ENCODE measurements at regions not wholly inside any gene's neighbourhood (a gene's known extent, or its start where the extent isn't known, plus 50 kb on each side); places are given as distances from the start of the nearest gene placed in this dataset.

GRCh38 chr7:156064971-156065386 is 252.7 kb upstream of the SHH start:
- Histone ChIP-seq H3K36me3 (replicated peaks) (no peaks in the 10 kb centered on the region), H3K27ac (no peak overlapping the region), H3K4me3 (ENCODE audit: low read depth, low read length) (no peak overlapping the region), H3K27me3 (replicated peaks) (no peaks in the 10 kb centered on the region)
- TF ChIP-seq CTCF (IDR thresholded peaks at IDR 0.05; ENCODE audit: low read depth, low read length, missing control alignments), result no peak
- in situ Hi-C loops (cut with HindIII; ENCODE audit: low pct_ligation_motif_present, low sequenced_read_pairs), result no loop called here
- peak; percentile 16 for DNase-seq

GRCh38 chr7:156063241-156063810 is 251.1 kb upstream of the SHH start:
- no peaks in the 10 kb centered on the region for H3K36me3 ChIP-seq (replicated peaks)
- no peaks in the 10 kb centered on the region for H3K27me3 ChIP-seq (replicated peaks)
- in situ Hi-C loops (cut with HindIII; ENCODE audit: low pct_ligation_motif_present, low sequenced_read_pairs), result no loop called here
- no peak for DNase-seq
- H3K27ac ChIP-seq, result no peak overlapping the region
- no peak overlapping the region for H3K4me3 ChIP-seq (ENCODE audit: low read depth, low read length)
- TF ChIP-seq CTCF (IDR thresholded peaks at IDR 0.05; ENCODE audit: low read depth, low read length, missing control alignments), result no peak

- Histone ChIP-seq H3K4me3 (ENCODE audit: low read depth, low read length) (no peak overlapping the region), H3K27me3 (replicated peaks) (no peaks in the 10 kb centered on the region), H3K27ac (no peak overlapping the region), H3K36me3 (replicated peaks) (no peaks in the 10 kb centered on the region)
- in situ Hi-C loops (cut with HindIII; ENCODE audit: low pct_ligation_motif_present, low sequenced_read_pairs), result no loop called here
- TF ChIP-seq CTCF (IDR thresholded peaks at IDR 0.05; ENCODE audit: low read depth, low read length, missing control alignments), result no peak
- no peak for DNase-seq
Measured at GRCh38 chr7:156062286-156062685, 250.0 kb upstream of the SHH start.

- no peak for TF ChIP-seq CTCF (IDR thresholded peaks at IDR 0.05; ENCODE audit: low read depth, low read length, missing control alignments)
- no peaks in the 10 kb centered on the region for H3K36me3 ChIP-seq (replicated peaks)
- H3K27ac ChIP-seq, result no peak overlapping the region
- H3K27me3 ChIP-seq (replicated peaks), result no peaks in the 10 kb centered on the region
- in situ Hi-C loops (cut with HindIII; ENCODE audit: low pct_ligation_motif_present, low sequenced_read_pairs), result no loop called here
- H3K4me3 ChIP-seq (ENCODE audit: low read depth, low read length), result no peak overlapping the region
- DNase-seq, result no peak
Measured at GRCh38 chr7:156061689-156062255, 249.5 kb upstream of the SHH start.

- Histone ChIP-seq H3K4me3 (ENCODE audit: low read depth, low read length) (no peak overlapping the region), H3K27ac (no peak overlapping the region), H3K27me3 (replicated peaks) (no peaks in the 10 kb centered on the region), H3K36me3 (replicated peaks) (no peaks in the 10 kb centered on the region)
- no peak for DNase-seq
- no peak for TF ChIP-seq CTCF (IDR thresholded peaks at IDR 0.05; ENCODE audit: low read depth, low read length, missing control alignments)
- in situ Hi-C loops (cut with HindIII; ENCODE audit: low pct_ligation_motif_present, low sequenced_read_pairs), result no loop called here
Measured at GRCh38 chr7:156060925-156061324, 248.7 kb upstream of the SHH start.

- no peak overlapping the region for H3K27ac ChIP-seq
- no peak for DNase-seq
- no peaks in the 10 kb centered on the region for H3K36me3 ChIP-seq (replicated peaks)
Measured at GRCh38 chr7:156059369-156059768, 247.1 kb upstream of the SHH start.

More at GRCh38 chr7:156059369-156059768, 247.1 kb upstream of the SHH start:
- no peak overlapping the region for H3K4me3 ChIP-seq (ENCODE audit: low read depth, low read length)
- in situ Hi-C loops (cut with HindIII; ENCODE audit: low pct_ligation_motif_present, low sequenced_read_pairs), result no loop called here
- no peaks in the 10 kb centered on the region for H3K27me3 ChIP-seq (replicated peaks)
- no peak for TF ChIP-seq CTCF (IDR thresholded peaks at IDR 0.05; ENCODE audit: low read depth, low read length, missing control alignments)

Data from brain microvascular endothelial cell (primary cell).